ENCODE measurements at regions not wholly inside any gene's neighbourhood (a gene's known extent, or its start where the extent isn't known, plus 50 kb on each side); places are given as distances from the start of the nearest gene placed in this dataset.
"Not testable (repeated sequence)": the region's sequence is repeated elsewhere in the genome, so short reads cannot be mapped to it uniquely, and the experiment has no call there.

DNA sequence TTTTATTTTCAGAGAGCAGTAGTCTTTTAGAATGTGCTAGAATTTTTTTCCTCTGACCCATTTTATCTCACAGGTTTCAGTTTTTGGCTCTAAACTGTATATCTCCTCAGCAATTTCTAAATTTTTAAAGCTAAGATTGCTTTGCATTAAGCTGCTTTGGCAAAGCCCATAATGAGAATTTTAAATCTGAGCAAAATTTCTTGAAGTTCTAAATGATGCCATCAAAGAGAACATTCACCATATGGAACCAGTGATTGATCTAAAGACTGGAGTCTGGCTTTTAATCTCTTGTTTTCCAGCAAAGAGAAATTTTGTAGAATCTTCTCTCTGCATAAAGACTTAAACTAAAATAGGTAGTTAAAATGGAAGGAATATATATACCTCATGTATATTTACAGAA is 313.6 kb downstream of the TBC1D32 start:
- no peak for DNase-seq (ENCODE audit: low read depth)

DNA sequence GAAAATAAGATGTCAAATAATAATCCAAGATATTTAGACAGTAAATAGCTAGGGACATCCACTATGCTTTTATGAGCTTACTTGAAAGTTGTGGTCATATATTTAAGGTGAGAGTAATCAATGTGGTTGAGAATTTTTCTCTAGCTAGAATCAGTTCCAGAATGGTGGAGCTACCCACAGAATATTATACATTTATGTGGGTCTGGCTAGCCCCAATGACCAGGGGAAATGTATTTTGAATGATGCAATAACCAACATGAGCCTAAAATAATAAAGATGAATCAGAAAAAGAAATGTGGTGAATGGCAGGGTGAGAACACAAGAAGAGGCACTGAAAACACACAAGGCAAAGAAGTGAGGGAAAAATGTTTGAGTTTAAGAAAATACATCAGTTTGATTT is 325.7 kb downstream of the TBC1D32 start:
- no peak for DNase-seq (ENCODE audit: low read depth)

DNA sequence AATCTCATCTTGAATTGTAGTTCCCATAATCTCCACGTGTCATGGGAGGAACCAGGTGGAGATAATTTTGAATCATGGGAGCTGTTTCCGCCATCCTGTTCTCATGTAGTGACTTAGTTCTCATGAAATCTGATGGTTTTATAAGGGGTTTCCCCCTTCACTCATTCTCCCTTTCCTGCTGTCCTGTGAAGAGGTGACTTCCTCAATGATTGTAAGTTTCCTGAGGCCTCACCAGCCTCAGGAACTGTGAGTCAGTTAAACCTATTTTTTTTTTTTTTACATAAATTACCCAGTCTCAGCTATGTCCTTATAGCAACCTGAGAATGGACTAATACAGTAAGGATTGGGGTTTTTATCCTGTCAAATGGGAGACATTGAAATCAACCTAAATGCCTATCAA is 328.3 kb downstream of the TBC1D32 start:
- no peak for DNase-seq (ENCODE audit: low read depth)

DNA sequence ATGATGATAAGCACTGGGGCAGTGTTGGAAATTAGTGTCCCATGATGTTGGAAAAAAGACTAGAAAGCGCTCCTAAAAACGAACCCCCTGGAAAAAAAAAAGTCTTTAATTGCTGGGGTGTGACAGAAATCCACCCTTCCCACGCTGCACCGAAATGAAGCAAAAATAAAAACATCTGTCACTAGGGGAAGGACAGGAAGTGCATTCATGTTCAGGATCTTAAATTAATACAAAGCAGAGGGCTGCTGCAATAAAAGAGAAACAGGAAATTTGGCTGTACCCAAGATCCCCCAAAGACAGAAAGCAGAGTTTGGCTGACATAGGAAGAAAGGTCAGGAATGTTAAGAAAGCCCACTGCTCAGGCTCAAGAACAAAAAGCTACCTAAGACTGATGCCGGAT is 333.9 kb downstream of the TBC1D32 start:
- no peak for DNase-seq (ENCODE audit: low read depth)

DNA sequence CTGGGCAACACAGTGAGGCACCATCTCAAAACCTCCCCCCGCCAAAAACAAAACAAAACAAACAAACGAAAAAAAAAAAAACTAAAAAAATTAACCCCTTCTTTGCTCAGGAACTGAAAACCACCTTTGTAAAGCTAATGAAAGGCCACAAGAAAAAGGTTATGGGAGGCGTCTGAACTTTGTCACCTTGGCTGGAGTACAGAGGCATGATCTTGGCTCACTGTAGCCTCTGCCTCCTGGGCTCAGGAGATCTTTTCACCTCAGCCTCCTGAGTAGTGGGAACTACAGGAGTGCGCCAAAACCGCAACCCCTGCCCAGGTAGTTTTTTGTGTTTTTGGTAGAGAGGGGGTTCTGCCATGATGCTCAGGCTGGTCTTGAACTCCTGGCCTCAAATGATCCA is 337.9 kb downstream of the TBC1D32 start:
- DNase-seq (ENCODE audit: low read depth): no peak

DNA sequence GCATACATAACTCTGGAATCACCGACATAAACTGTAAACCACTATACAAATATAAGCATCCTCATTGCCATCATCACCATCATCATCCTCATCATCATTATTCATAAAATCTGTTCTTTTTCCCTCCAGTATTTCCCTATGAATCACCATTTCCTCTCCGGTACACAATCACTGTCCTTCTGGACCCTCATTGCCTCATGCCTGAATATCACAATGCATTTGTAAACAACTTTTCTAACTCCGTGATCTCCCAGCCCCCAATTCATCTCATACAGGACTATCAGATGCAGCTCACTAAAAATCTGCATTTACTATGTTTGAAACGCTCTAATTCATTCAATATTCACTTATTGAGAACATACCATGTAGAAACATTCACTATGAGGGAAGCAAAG is 339.7 kb downstream of the TBC1D32 start:
- DNase-seq (ENCODE audit: low read depth): no peak

DNA sequence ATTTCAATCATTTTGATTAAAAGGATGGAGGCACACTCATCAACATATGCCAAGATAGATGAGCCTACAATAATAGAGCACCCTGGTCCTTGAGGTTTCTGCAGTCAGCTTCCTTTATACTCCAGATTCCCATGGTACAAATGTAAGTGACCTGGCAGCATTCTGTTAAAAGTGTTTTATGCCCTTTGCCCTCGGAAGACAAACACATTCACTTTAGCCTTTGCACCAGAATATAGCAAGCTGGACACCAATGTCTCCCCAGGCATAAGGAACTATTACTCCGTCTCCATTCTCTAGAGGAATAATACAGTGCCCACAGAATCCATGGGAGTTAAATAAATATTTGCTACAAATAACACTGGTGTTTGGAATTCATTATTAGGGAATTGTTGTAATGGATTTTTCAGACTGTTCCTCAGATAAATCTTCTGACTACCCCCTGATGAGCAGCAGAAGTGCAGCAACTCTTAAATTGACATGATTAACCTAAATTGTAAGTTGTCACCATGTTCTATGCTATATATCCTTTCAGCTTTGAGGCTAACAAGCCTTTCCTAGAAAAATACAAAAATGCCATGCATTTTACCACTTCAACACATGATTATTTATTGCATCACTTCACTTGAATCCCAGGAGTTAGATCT is 340.2 kb downstream of the TBC1D32 start:
- no peak for DNase-seq (ENCODE audit: low read depth)

DNA sequence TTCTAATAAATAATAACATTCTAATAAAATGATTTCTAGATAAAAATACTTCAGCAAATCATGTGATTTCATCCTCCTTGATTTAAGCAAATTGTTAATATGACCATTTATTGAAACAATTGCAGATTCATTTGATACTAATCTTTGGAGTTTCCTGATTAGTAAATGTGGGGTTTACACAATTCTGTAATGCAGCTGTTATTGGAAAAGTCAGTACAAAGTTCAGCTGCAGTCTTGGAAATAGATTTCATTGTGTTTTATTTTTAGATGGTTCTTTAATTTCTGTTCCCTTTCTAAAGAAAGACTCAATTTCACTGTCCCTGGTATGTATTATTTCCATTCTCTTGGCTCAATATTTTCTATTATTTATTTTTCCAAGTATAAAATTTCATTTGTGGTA is 342.0 kb downstream of the TBC1D32 start:
- no peak for DNase-seq (ENCODE audit: low read depth)

DNA sequence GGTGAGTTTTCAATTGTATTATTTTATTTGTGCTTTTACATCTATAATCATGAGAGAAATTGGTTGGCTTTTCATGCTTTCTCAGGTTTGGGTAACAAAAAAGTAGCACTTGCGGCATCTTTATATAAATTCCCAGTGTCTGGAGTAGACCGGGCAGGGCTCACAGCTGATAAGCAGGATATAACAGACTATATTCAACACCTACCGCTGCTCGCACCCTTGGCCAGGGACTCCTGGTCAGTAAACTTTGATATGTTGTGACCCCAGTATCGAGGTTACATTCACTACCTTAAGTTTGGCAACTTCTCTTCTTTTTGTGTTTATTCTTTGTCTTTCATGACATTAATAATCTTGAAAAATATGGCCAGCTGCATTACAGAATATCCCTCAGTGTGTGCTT is 343.4 kb downstream of the TBC1D32 start:
- no peak for DNase-seq (ENCODE audit: low read depth)

DNA sequence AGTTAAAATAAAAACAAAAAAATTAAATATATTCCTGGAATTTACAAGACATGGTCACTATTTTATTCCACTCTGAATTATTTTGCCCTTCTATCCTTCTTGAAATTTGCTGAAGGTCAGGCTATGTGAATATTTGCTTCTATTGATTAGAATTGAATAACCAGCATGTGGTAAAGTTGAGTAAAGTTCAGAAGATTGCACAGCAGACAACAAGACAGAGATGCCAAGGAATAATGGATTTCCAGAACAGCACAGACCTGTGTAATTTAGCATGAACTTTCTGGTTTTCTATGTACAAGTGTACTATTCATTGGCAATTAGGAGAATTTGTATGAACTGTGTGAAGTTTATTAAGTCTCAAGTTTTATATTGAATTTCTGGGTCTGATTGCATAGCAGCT is 352.4 kb downstream of the TBC1D32 start:
- DNase-seq (ENCODE audit: low read depth): no peak

DNA sequence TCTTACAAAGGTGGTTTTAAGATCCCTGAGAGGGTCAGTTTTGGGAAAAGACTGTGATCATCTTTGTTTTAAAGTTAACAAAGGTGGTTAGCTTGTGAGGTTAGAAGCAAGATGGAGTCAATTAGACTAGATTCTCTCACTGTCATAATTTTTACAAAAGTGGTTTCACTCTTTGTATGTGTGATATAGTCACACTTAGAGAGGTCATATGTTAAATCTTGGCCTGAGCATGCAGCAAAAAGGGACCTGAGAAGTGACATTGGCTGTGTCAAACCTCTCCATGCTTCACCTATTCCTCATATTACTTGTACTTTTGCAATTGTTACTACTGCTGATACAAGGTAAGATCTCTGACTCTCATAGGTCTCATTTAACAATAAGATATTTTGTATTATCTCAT is 368.0 kb downstream of the TBC1D32 start:
- no peak for DNase-seq (ENCODE audit: low read depth)

DNA sequence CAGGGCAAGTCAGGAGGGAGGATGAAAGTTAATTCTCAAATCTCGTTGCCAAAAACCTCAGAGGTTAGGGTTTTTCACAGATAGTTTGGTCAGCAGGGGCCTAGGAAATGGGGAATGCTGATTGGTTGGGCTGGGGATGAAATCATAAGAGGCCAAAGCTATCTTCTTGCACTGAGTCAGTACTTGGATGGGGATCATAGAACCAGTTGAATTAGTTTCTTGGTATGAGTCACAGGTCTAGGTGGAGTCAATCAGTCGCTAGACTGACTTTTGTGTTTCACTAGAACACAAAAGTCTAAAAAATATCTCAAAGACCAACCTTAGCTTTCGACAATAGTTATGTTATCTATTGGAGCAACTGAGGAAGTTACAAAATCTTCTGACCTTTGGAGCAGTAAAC is 368.5 kb downstream of the TBC1D32 start:
- DNase-seq (ENCODE audit: low read depth): no peak

DNA sequence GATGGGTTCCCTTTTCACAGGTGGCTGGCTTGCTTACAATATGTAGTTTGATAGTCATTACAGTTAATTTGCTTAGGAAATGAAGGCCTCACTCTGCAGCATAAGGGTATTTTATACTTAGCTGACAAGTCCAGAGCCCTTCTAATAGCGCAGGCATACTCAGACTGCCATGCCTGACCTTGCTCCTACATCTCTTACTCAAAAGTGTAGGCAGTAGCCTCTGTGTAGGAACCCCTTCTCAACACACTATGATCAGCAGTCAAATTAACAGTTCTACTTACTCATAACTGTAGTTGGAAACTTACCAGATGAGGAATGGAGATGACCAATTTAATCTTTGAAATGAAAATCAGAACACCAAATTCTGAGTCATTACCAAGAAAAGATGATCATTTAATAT is 373.5 kb downstream of the TBC1D32 start:
- no peak for DNase-seq (ENCODE audit: low read depth)

DNA sequence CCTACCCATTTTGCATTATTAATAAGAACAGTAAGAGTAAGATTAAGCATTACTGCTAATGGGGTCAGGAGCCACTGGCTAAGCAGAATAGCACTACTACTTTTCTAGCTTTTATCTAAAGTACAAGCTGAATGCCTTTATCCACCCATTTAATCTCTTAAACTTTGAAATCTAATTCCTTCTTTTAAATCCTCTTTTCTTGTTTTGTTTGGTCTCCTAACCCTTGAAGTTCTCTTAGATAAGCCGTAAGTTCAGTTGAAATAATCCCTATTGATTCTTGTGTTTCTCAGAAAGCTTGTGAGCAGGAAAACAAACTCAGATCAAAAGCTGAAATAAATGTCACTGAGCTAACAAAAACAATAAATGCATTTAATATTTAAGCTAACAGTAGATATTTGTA is 380.2 kb downstream of the TBC1D32 start:
- DNase-seq (ENCODE audit: low read depth): no peak

DNA sequence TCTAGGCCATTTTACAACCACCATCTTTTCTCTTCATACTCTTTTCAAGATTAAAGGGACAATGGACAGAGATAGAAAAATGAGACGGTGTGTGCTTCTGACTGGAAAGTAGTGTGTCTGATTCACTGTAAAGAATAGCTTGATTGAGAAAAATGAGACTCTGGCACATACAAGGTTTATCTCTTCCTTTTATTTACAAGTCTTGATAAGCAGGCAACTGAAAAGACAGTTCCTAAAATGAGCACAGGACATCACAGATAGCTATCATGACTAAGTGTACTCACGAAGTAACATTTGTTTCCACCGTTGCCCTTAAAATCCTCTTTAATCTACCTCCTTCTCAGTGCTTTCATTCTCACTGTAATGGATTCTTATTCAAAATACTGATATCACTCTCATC is 383.0 kb downstream of the TBC1D32 start:
- no peak for DNase-seq (ENCODE audit: low read depth)

DNA sequence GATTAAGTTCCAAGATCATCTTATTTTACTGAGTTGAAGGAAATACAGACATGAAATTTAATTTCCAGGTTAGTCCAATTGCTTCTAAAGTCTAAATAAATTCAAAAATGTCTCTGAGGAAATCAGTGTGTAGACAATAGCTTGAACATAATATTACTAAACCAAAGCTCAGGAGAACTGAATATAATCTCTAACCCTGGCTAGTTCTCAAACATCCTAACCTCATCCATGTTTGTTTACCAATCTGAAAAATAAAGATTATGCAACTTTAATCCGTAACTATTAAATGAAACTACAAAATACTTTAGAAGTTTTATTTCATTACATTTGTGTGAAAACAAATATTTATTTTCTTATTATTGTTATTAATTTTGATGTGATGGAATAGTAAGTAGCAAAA is 387.2 kb downstream of the TBC1D32 start:
- no peak for DNase-seq (ENCODE audit: low read depth)

DNA sequence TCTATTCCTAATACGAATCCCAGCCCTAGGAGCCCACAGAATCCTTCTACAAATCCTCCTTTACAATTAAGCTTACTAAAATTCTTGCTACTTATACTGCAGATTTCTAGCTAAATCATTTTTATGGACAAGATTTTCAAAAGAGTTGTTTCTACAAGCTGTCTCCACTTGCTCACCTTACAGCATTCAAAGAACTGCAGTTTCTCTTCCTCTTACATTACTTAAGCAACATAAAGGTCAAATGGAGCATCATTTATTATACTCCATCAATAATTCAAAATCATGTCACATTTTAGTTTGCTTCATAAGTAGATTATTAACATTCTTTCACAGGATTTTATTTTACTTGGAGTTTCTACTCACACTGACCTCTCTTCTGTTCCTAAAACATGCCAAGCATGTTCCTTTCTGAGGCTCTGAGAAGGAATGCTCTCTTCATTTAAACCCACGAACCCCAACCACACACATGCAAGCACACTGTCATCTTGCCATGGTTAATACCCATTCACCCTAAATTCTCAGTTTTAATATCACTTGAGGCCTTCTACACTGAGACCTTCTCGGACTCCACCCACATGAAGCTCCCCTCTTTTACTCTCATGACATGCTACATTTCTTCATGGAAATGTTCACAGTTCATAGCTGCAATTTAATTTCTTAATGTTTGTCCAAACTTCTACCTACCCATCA is 388.2 kb downstream of the TBC1D32 start:
- DNase-seq (ENCODE audit: low read depth): no peak

DNA sequence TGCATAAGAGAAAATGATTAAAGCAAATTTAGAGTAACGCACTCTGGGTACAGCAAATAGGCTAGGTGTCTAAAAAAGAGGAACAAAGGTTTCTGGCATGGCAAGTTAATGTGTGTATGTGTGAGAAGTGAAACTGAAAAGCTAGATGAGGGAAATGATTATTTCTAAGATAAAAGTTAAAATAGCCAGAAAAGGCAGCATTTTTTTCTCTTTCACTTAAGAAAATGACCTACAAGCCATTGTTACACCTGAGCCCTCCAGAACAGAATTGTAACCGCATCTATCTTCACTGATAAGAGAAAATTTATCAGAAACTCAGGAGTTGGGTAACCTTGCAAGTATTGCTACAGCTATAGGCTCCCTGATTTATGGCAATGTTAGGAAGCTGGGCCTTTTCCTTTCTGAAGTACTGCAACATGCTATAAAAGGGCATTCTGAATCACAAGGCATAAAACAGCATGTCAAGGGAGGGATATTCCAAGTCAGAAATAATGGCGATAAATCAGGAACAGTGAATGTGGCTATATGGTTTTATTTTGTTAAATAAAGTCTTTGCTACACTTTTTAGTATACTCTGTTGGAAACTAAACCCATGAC is 395.3 kb downstream of the TBC1D32 start:
- no peak for DNase-seq (ENCODE audit: low read depth)

DNA sequence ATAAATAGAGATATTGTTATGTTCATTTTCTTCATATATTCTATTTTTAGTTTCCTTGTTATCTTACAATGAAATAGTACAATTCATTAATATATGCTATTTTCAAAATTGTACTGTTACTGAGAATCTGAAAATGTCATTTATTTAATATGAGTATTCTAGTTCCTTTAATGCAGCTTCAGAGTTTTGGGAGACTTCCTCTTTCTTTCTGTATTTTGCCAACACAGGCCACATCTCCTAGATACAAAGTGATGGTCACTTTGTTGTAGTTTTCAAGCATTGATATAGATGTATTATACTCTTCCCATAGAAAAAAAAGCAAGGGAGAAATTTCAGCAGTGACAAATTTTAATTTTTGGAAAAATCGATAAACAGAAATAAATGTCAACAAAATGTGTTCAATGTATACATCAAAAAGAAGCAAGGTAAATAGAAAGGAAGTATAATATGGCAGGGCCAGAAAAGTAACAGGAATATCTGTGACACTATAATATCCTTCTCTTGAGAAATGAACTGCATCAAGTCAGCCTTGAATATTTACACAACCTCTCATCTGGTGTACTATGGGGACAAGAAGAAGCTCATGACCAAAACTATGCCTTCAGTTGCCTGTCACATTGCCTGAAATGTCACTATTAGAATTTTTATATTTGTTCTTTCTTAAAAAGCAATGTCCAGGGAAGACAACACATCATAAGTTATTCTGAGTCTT is 396.0 kb downstream of the TBC1D32 start:
- DNase-seq (ENCODE audit: low read depth): no peak

DNA sequence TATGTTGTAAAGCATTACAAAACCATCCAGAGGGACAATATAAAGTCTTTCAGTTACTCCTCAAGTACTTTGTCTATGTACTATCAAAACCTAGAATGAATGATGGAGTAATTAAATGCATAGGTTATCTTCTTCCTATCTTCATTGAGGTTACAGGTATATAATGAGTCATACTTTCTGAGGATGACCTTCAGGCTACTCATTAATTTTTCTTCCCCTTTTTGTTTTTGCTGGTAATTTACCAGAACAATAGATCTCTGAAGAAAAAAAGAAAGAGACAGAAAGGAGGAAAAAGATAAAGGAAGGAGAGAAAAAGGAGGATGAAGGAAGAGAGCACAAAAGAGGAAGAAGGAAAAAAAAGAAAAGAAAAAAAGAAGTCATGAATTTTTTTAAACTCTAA is 398.4 kb downstream of the TBC1D32 start:
- DNase-seq (ENCODE audit: low read depth): no peak

DNA sequence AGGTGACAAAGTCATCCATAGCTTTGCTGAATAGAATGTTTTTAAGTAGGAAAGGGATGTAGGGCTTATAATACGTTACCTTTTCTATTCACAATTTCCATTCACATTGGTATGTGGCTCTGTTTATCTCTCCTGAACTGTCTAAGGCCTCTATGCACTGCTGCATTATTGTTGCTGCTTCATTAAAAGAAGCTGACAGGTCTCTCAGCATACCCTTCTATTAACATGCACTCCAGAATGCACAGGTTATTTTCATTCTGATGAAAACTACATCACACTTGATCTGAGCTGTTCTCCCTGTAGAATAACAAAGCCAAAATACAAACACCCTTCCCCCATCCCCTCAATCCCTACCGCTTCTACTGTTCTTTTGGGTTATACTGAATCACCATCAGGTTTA is 399.3 kb downstream of the TBC1D32 start:
- DNase-seq (ENCODE audit: low read depth): no peak

DNA sequence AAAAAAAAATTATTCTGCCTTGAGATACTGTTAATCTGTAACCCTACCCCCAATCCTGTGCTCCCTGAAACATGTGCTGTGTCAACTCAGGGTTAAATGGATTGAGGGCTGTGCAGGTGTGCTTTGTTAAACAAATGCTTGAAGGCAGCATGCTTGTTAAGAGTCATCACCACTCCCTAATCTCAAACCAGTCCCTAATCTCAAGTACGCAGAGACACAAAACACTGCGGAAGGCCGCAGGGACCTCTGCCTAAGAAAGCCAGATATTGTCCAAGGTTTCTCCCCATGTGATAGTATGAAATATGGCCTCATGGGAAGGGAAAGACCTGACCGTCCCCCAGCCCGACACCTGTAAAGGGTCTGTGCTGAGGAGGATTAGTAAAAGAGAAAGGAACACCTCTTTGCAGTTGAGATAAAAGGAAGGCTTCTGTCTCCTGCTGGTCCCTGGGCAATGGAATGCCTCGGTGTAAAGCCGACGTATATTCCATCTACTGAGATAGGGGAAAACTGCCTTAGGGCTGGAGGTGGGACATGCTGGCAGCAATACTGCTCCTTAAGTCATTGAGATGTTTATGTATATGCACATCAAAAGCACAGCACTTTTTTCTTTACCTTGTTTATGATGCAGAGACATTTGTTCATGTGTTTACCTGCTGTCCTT is 402.6 kb downstream of the TBC1D32 start:
- not testable (repeated sequence) for DNase-seq (ENCODE audit: low read depth)

DNA sequence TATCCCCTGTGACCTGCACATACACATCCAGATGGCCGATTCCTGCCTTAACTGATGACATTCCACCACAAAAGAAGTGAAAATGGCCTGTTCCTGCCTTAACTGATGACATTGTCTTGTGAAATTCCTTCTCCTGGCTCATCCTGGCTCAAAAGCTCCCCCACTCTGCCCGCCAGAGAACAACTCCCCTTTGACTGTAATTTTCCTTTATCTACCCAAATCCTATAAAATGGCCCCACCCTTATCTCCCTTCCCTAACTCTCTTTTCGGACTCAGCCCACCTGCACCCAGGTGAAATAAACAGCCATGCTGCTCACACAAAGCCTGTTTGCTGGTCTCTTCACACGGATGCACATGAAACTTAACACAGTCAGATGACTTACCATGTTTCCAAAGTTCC is 403.8 kb downstream of the TBC1D32 start:
- not testable (repeated sequence) for DNase-seq (ENCODE audit: low read depth)

All from activated gamma-delta T cell treated with anti-CD3 and anti-CD28 coated beads, Interleukin-2, amount 50 U/mL, for 16 hours (primary cell).